CD4-positive, alpha-beta T cell treated with Interleukin-6 for 4 hours (primary cell): ENCODE measurements at regions not wholly inside any gene's neighbourhood (a gene's known extent, or its start where the extent isn't known, plus 50 kb on each side); places are given as distances from the start of the nearest gene placed in this dataset.
"Not testable (repeated sequence)": the region's sequence is repeated elsewhere in the genome, so short reads cannot be mapped to it uniquely, and the experiment has no call there.

Source experiments
- DNase-seq: peaks from one replicate; pipeline ENCODE4 v3.0.0-alpha.2; 2020; ENCODE audit warnings: mixed read lengths

- no peak for DNase-seq
These were observed 442.4 kb downstream of the FRK start for GRCh38 chr6:115618256-115618655.

GRCh38 chr6:115617031-115617430 is 443.7 kb downstream of the FRK start:
- DNase-seq: no peak

- no peak for DNase-seq
These were observed 447.2 kb downstream of the FRK start for GRCh38 chr6:115613488-115613887.

GRCh38 chr6:115612796-115613479 is 447.8 kb downstream of the FRK start:
- no peak for DNase-seq

GRCh38 chr6:115612216-115612615 is 448.5 kb downstream of the FRK start:
- DNase-seq: no peak

- no peak for DNase-seq
These were observed 450.0 kb downstream of the FRK start for GRCh38 chr6:115610696-115611095.

GRCh38 chr6:115609111-115609510 is 451.6 kb downstream of the FRK start:
- DNase-seq: no peak

- DNase-seq: no peak
These were observed 458.2 kb downstream of the FRK start for GRCh38 chr6:115602466-115602865.

- DNase-seq: no peak
These were observed 459.2 kb downstream of the FRK start for GRCh38 chr6:115601509-115601908.

GRCh38 chr6:115601064-115601463 is 459.6 kb downstream of the FRK start:
- no peak for DNase-seq

GRCh38 chr6:115594891-115595290 is 465.8 kb downstream of the FRK start:
- DNase-seq: no peak

- DNase-seq: no peak
These were observed 468.7 kb downstream of the FRK start for GRCh38 chr6:115592025-115592424.

- not testable (repeated sequence) for DNase-seq
These were observed 471.6 kb downstream of the FRK start for GRCh38 chr6:115589072-115589471.

- no peak for DNase-seq
These were observed 477.4 kb downstream of the FRK start for GRCh38 chr6:115583290-115583689.

- DNase-seq: no peak
These were observed 478.3 kb downstream of the FRK start for GRCh38 chr6:115582386-115582785.

- DNase-seq: not testable (repeated sequence)
These were observed 481.1 kb downstream of the FRK start for GRCh38 chr6:115579565-115579964.

- no peak for DNase-seq
These were observed 483.4 kb downstream of the FRK start for GRCh38 chr6:115577270-115577669.

GRCh38 chr6:115575285-115575684 is 485.4 kb downstream of the FRK start:
- DNase-seq: no peak

- no peak for DNase-seq
These were observed 486.8 kb downstream of the FRK start for GRCh38 chr6:115573861-115574260.

- no peak for DNase-seq
These were observed 490.4 kb downstream of the FRK start for GRCh38 chr6:115570331-115570730.

GRCh38 chr6:115554060-115554459 is 506.6 kb downstream of the FRK start:
- DNase-seq: no peak

- no peak for DNase-seq
These were observed 509.2 kb downstream of the FRK start for GRCh38 chr6:115551527-115551926.

- DNase-seq: no peak
These were observed 515.1 kb downstream of the FRK start for GRCh38 chr6:115545672-115545986.

GRCh38 chr6:115544765-115545671 is 515.7 kb downstream of the FRK start:
- DNase-seq: no peak
